ENCODE measurements at regions not wholly inside any gene's neighbourhood (a gene's known extent, or its start where the extent isn't known, plus 50 kb on each side); places are given as distances from the start of the nearest gene placed in this dataset.
"Not testable (repeated sequence)": the region's sequence is repeated elsewhere in the genome, so short reads cannot be mapped to it uniquely, and the experiment has no call there.

- H3K36me3 ChIP-seq (ENCODE audit: insufficient read depth, low read depth, low read length), result no peaks in the 10 kb centered on the region; the same call in 1 of the 2 replicates
- H3K27me3 ChIP-seq (ENCODE audit: insufficient read depth, low read length), result no peaks in the 10 kb centered on the region
- no peak overlapping the region for H3K9ac ChIP-seq (ENCODE audit: low read depth, low read length)
- no peaks in the 10 kb centered on the region for H3K9me3 ChIP-seq (ENCODE audit: insufficient read depth, low read depth, low read length)
- no peak overlapping the region for H3K4me3 ChIP-seq (ENCODE audit: low read length)
- H3K4me1 ChIP-seq (ENCODE audit: insufficient read depth, low read length), result no peaks in the 10 kb centered on the region
- no peak overlapping the region for H3K27ac ChIP-seq (ENCODE audit: low read length)
These were observed 54.6 kb upstream of the MORC3 start for GRCh38 chr21:36265431-36265830.

GRCh38 chr21:36267828-36268227, 52.2 kb upstream of the MORC3 start:
- H3K36me3 ChIP-seq (ENCODE audit: insufficient read depth, low read depth, low read length); H3K9me3 ChIP-seq (ENCODE audit: insufficient read depth, low read depth, low read length); H3K4me3 ChIP-seq (ENCODE audit: low read length); H3K27me3 ChIP-seq (ENCODE audit: insufficient read depth, low read length); H3K4me1 ChIP-seq (ENCODE audit: insufficient read depth, low read length); H3K27ac ChIP-seq (ENCODE audit: low read length); H3K9ac ChIP-seq (ENCODE audit: low read depth, low read length): not testable (repeated sequence)

GRCh38 chr21:36268264-36268663, 51.7 kb upstream of the MORC3 start:
- H3K9ac ChIP-seq (ENCODE audit: low read depth, low read length); H3K9me3 ChIP-seq (ENCODE audit: insufficient read depth, low read depth, low read length); H3K27me3 ChIP-seq (ENCODE audit: insufficient read depth, low read length); H3K4me3 ChIP-seq (ENCODE audit: low read length); H3K27ac ChIP-seq (ENCODE audit: low read length); H3K36me3 ChIP-seq (ENCODE audit: insufficient read depth, low read depth, low read length); H3K4me1 ChIP-seq (ENCODE audit: insufficient read depth, low read length): not testable (repeated sequence)

Data from iPS-20b (cell line).